Loucy (cell line): ENCODE measurements at regions not wholly inside any gene's neighbourhood (a gene's known extent, or its start where the extent isn't known, plus 50 kb on each side); places are given as distances from the start of the nearest gene placed in this dataset.

Experiments
- CTCF ChIP-seq: fragments of 200-600 bp; sonication (generic); conservative IDR thresholded peaks from 2 replicates; pipeline ENCODE4 v1.5.1; 2014; ENCODE audit warnings: mild to moderate bottlenecking, antibody characterized with exemption, low read length
- EZH2phosphoT487 ChIP-seq: fragments of 200-600 bp; IDR thresholded peaks from 2 replicates; pipeline ENCODE4 v1.6.1; 2018; ENCODE audit warnings: antibody characterized with exemption, mild to moderate bottlenecking, moderate library complexity, borderline replicate concordance

GRCh38 chr5:164746723-164747122, 1241.3 kb downstream of the MAT2B start:
- TF ChIP-seq CTCF (no peak), EZH2phosphoT487 (no peak)
